H1 (cell line): ENCODE measurements at regions not wholly inside any gene's neighbourhood (a gene's known extent, or its start where the extent isn't known, plus 50 kb on each side); places are given as distances from the start of the nearest gene placed in this dataset.

Experiments
- CTCF ChIA-PET: fragments of 300-600 bp; sonication (Branson Sonifier 250); formaldehyde crosslinking; loops from one replicate; lab custom pipeline; 2021; ENCODE audit not compliant: partially characterized antibody; lab: Charles Lee
- POLR2A ChIA-PET: fragments of 300-600 bp; sonication (Branson Sonifier 250); formaldehyde crosslinking; loops from one replicate; lab custom pipeline; 2021; ENCODE audit warnings: inconsistent platforms; ENCODE audit not compliant: partially characterized antibody; lab: Charles Lee
- DNase-seq, 2 experiments: peaks; one replicate each; pipeline versions ENCODE4 v3.0.0 to v3.0.0-alpha.2; 2010 to 2022; ENCODE audit warnings: low spot score in 2 of 2, low read depth in 1 of 2, mixed read lengths in 1 of 2
- FAIRE-seq: peaks from 2 replicates; lab custom pipeline; 2011; peaks lifted over from hg19 to GRCh38; lab: Jason Lieb, UNC
- H2AFZ ChIP-seq: 2 replicates; pipeline ENCODE4 v1.8.1; 2012; ENCODE audit warnings: low read length, inconsistent platforms
- H2AK5ac ChIP-seq: 2 replicates; pipeline ENCODE4 v1.6.1; 2013; ENCODE audit warnings: low read depth, low read length
- H2BK120ac ChIP-seq: replicated peaks from 2 replicates; pipeline ENCODE3; 2013; ENCODE audit warnings: low read depth, low read length, inconsistent platforms
- H2BK12ac ChIP-seq: 2 replicates; pipeline ENCODE4 v1.6.1; 2013; ENCODE audit warnings: low read depth, low read length
- H2BK15ac ChIP-seq: 2 replicates; pipeline ENCODE4 v1.6.1; 2013; ENCODE audit warnings: low read length
- H2BK20ac ChIP-seq: 2 replicates; pipeline ENCODE4 v1.6.1; 2013; ENCODE audit warnings: low read length
- H2BK5ac ChIP-seq: 2 replicates; pipeline ENCODE4 v1.6.1; 2013; ENCODE audit warnings: low read depth, low read length
- H3K14ac ChIP-seq: 2 replicates; pipeline ENCODE4 v1.6.1; 2013; ENCODE audit warnings: inconsistent platforms; ENCODE audit not compliant: insufficient read length
- H3K18ac ChIP-seq: 2 replicates; pipeline ENCODE4 v1.6.1; 2013; ENCODE audit warnings: low read length; ENCODE audit errors: extremely low read depth
- H3K23ac ChIP-seq: 2 replicates; pipeline ENCODE4 v1.6.1; 2013; ENCODE audit warnings: inconsistent platforms; ENCODE audit not compliant: insufficient read length
- H3K23me2 ChIP-seq: 2 replicates; pipeline ENCODE4 v1.6.1; 2013; ENCODE audit warnings: low read depth, low read length
- H3K27ac ChIP-seq: 2 replicates; pipeline ENCODE4 v1.6.1; 2011; ENCODE audit warnings: low read depth, low read length, inconsistent platforms
- H3K27me3 ChIP-seq, 4 experiments: replicated peaks in 1 of 4; 1 replicate in 1 of 4; 2 replicates in 3 of 4; pipeline versions ENCODE4 v1.6.1 to v1.8.1; 2011 to 2013; ENCODE audit warnings: low read length in 3 of 4, mild to moderate bottlenecking in 3 of 4, inconsistent platforms in 2 of 4, mixed read lengths in 2 of 4, moderate library complexity in 1 of 4; ENCODE audit not compliant: control insufficient read depth in 3 of 4, insufficient read depth in 3 of 4; ENCODE audit errors: extremely low read depth in 1 of 4
- H3K36me3 ChIP-seq, 4 experiments: 2 replicates each; pipeline versions ENCODE4 v1.6.1 to v1.8.1; 2011 to 2013; ENCODE audit warnings: mild to moderate bottlenecking in 4 of 4, low read length in 3 of 4, moderate library complexity in 2 of 4, control low read depth in 1 of 4, inconsistent platforms in 1 of 4; ENCODE audit not compliant: insufficient read depth in 4 of 4, control insufficient read depth in 2 of 4
- H3K4ac ChIP-seq: replicated peaks from 2 replicates; pipeline ENCODE3; 2013; ENCODE audit warnings: low read length, low read depth, mixed read lengths, inconsistent platforms; ENCODE audit not compliant: insufficient read length
- H3K4me1 ChIP-seq, 4 experiments: replicated peaks in 1 of 4; 1 replicate in 1 of 4; 2 replicates in 3 of 4; pipeline versions ENCODE4 v1.6.1 to v1.8.1; 2011 to 2013; ENCODE audit warnings: low read length in 3 of 4, inconsistent platforms in 2 of 4, mixed read lengths in 1 of 4; ENCODE audit not compliant: insufficient read depth in 4 of 4, control insufficient read depth in 3 of 4
- H3K4me2 ChIP-seq, 2 experiments: 2 replicates each; pipeline versions ENCODE4 v1.6.1 to v1.8.1; 2011 to 2013; ENCODE audit warnings: low read depth in 2 of 2, low read length in 2 of 2, control low read depth in 1 of 2, inconsistent platforms in 1 of 2, mild to moderate bottlenecking in 1 of 2; ENCODE audit not compliant: insufficient read depth in 1 of 2
- H3K4me3 ChIP-seq, 4 experiments: fragments of 200-600, 300-600 bp in 1 of 4; sonication (generic), shearing (Covaris generic), sonication (Bioruptor Twin) in 1 of 4; 2 replicates each; pipeline versions ENCODE4 v1.5.1 to v1.8.1; 2011 to 2016; ENCODE audit warnings: low read length in 4 of 4, low read depth in 3 of 4, control low read depth in 2 of 4, inconsistent platforms in 2 of 4, mild to moderate bottlenecking in 2 of 4, mixed read lengths in 1 of 4, moderate library complexity in 1 of 4; ENCODE audit not compliant: insufficient read depth in 2 of 4; ENCODE audit errors: extremely low read depth in 1 of 4
- H3K56ac ChIP-seq: replicated peaks from 2 replicates; pipeline ENCODE3; 2013; ENCODE audit warnings: low read depth, mild to moderate bottlenecking, mixed read lengths, low read length, inconsistent platforms; ENCODE audit not compliant: insufficient read length
- H3K79me1 ChIP-seq: 2 replicates; pipeline ENCODE4 v1.6.1; 2013; ENCODE audit warnings: low read depth, low read length, control low read depth
- H3K79me2 ChIP-seq, 2 experiments: 2 replicates each; pipeline versions ENCODE4 v1.6.1 to v1.8.1; 2012 to 2013; ENCODE audit warnings: low read length in 2 of 2, mild to moderate bottlenecking in 2 of 2, inconsistent platforms in 1 of 2; ENCODE audit not compliant: insufficient read depth in 2 of 2, control insufficient read depth in 1 of 2
- H3K9ac ChIP-seq, 4 experiments: replicated peaks in 1 of 4; 1 replicate in 1 of 4; 2 replicates in 3 of 4; pipeline versions ENCODE4 v1.6.1 to v1.8.1; 2011 to 2013; ENCODE audit warnings: low read depth in 3 of 4, low read length in 3 of 4, control low read depth in 2 of 4, mild to moderate bottlenecking in 2 of 4, moderate library complexity in 2 of 4, inconsistent platforms in 1 of 4; ENCODE audit errors: extremely low read depth in 1 of 4
- H3K9me3 ChIP-seq, 2 experiments: 2 replicates each; pipeline versions ENCODE4 v1.6.1 to v1.8.1; 2012 to 2013; ENCODE audit warnings: mild to moderate bottlenecking in 2 of 2, moderate library complexity in 2 of 2, control low read depth in 1 of 2, inconsistent platforms in 1 of 2, low read depth in 1 of 2, low read length in 1 of 2, mixed read lengths in 1 of 2; ENCODE audit not compliant: insufficient read depth in 2 of 2
- H4K20me1 ChIP-seq, 2 experiments: replicated peaks in 1 of 2; 2 replicates each; pipeline versions ENCODE3 to v1.8.1; 2011 to 2013; ENCODE audit warnings: inconsistent platforms in 2 of 2, low read length in 2 of 2, mild to moderate bottlenecking in 1 of 2; ENCODE audit not compliant: insufficient read depth in 2 of 2, control insufficient read depth in 1 of 2
- H4K5ac ChIP-seq: 2 replicates; pipeline ENCODE4 v1.6.1; 2013; ENCODE audit warnings: low read length, low read depth, mixed read lengths, inconsistent platforms; ENCODE audit not compliant: insufficient read length
- H4K8ac ChIP-seq: 2 replicates; pipeline ENCODE4 v1.8.0; 2013; ENCODE audit warnings: mild to moderate bottlenecking, moderate library complexity, low read length, inconsistent platforms; ENCODE audit not compliant: insufficient read depth; ENCODE audit errors: extremely low read depth
- H4K91ac ChIP-seq: replicated peaks from 2 replicates; pipeline ENCODE3; 2013; ENCODE audit warnings: low read length, mixed read lengths, inconsistent platforms; ENCODE audit not compliant: insufficient read length
- CHD1 ChIP-seq: IDR thresholded peaks from 2 replicates; pipeline ENCODE4 v1.6.1; 2012; ENCODE audit warnings: low read depth, low read length, improper control_type of control experiment
- CREB1 ChIP-seq: IDR thresholded peaks from 2 replicates; pipeline ENCODE4 v1.6.1; 2012; ENCODE audit warnings: inconsistent platforms
- EGR1 ChIP-seq: IDR thresholded peaks from 2 replicates; pipeline ENCODE4 v1.6.1; 2011; ENCODE audit warnings: low read depth, low read length, borderline replicate concordance
- WGBS, 2 experiments: shearing (Covaris generic) in 1 of 2; methylation state at CpG; one replicate each; pipeline versions ENCODE4 v1.1.6 to v1.1.7; 2013 to 2015; ENCODE audit warnings: low lambda C conversion rate in 2 of 2, mixed read lengths in 2 of 2, inconsistent platforms in 1 of 2, low coverage in 1 of 2, missing lambda C conversion rate in 1 of 2; ENCODE audit not compliant: insufficient replicate concordance in 2 of 2, insufficient coverage in 1 of 2, insufficient read length in 1 of 2; ENCODE audit errors: extremely low coverage in 1 of 2, missing lambda C conversion rate in 1 of 2; 5-methylcytosine and 5-hydroxymethylcytosine counted together

DNA sequence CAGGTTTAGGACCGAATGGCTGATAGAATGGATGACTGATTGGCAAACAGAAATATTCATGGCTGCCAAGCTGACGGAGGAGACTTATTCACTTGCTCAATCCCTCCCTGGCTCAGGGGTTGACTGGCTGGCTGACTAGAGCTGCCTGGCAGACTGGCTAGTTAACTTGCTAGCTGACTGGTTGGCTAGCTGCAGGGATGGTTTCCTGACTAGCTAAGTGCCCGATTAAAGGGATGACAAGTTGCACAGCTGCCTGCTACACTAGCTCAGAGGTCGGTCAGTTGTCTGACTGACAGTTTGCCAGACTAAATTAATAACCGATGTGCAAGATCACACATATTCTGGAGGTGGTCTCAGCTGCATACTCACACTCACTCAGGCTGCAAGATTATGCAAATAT is 1208.4 kb upstream of the CDH8 start:
- ChIA-PET POLR2A (interaction anchor here (0.6 kb wide), 1 partner anchor 10 kb away, joined by 4 read pairs; no protein-coding TSS in a partner anchor), CTCF (interaction anchor here (1.2 kb wide), 1 partner anchor 456 kb away, joined by 3 read pairs; no protein-coding TSS in a partner anchor)
- no peak overlapping the region for H2BK12ac ChIP-seq
- no peak overlapping the region for H2AK5ac ChIP-seq
- H4K5ac ChIP-seq = no peak overlapping the region
- no peaks in the 10 kb centered on the region; a peak in 2 of 7 replicates for H3K4me1 ChIP-seq
- no peak for FAIRE-seq
- H3K4me3 ChIP-seq = no peak overlapping the region
- H2BK120ac ChIP-seq = no peak overlapping the region
- DNase-seq = no peak
- H3K14ac ChIP-seq = no peak overlapping the region
- H3K79me1 ChIP-seq = no peaks in the 10 kb centered on the region
- no peak overlapping the region for H3K4me2 ChIP-seq
- H2BK5ac ChIP-seq = no peak overlapping the region
- 91% methylated on average over 5 of the region's 5 CpGs; no CpG with 5 or more reads in 1 of the 2 experiments for WGBS, 2 experiments
- no peak overlapping the region for H4K8ac ChIP-seq
- H2BK15ac ChIP-seq = no peak overlapping the region
- no peak overlapping the region for H4K91ac ChIP-seq
- H3K4ac ChIP-seq = no peak overlapping the region
- no peak overlapping the region for H3K18ac ChIP-seq
- H3K27ac ChIP-seq = no peak overlapping the region
- H3K56ac ChIP-seq = no peak overlapping the region
- H3K23me2 ChIP-seq = no peaks in the 10 kb centered on the region
- H4K20me1 ChIP-seq = no peaks in the 10 kb centered on the region
- H3K23ac ChIP-seq = no peak overlapping the region
- H3K9ac ChIP-seq = no peak overlapping the region
- no peak for TF ChIP-seq CREB1
- TF ChIP-seq EGR1 = no peak
- no peak for TF ChIP-seq CHD1
- H3K9me3 ChIP-seq = 0 out of 4 replicates have a peak, but pooled peaks cover 0 to 2% of the 10 kb centered on the region in 2 experiments
- H3K27me3 ChIP-seq = no peaks in the 10 kb centered on the region
- no peak overlapping the region for H2BK20ac ChIP-seq
- 0 out of 2 replicates have a peak overlapping the region, but pooled peaks have one; percentile 11 for H2AFZ ChIP-seq
- no peaks in the 10 kb centered on the region for H3K36me3 ChIP-seq
- H3K79me2 ChIP-seq = no peaks in the 10 kb centered on the region
